ENCODE measurements at regions not wholly inside any gene's neighbourhood (a gene's known extent, or its start where the extent isn't known, plus 50 kb on each side); places are given as distances from the start of the nearest gene placed in this dataset.

DNA sequence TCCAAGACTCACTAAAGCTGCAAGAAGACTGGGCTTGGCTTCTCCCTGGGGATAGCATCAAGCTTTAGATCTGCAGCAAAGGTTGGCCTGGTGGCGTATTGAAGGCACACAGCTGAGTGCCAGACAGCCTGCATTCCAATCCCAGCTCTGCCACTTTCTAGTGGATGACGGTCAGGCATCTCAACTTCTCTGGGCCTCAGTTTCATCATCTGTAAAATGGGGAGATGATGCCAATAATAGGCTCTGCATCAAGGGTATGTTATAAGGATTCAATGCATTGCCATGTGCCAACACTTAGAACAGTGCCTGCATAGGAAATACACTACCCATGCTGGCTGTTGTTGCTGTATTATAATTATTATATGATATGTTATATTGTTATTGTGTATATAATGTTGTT lies 220.4 kb downstream of the NPHP4 start:
- TF ChIP-seq, protein P1, sequence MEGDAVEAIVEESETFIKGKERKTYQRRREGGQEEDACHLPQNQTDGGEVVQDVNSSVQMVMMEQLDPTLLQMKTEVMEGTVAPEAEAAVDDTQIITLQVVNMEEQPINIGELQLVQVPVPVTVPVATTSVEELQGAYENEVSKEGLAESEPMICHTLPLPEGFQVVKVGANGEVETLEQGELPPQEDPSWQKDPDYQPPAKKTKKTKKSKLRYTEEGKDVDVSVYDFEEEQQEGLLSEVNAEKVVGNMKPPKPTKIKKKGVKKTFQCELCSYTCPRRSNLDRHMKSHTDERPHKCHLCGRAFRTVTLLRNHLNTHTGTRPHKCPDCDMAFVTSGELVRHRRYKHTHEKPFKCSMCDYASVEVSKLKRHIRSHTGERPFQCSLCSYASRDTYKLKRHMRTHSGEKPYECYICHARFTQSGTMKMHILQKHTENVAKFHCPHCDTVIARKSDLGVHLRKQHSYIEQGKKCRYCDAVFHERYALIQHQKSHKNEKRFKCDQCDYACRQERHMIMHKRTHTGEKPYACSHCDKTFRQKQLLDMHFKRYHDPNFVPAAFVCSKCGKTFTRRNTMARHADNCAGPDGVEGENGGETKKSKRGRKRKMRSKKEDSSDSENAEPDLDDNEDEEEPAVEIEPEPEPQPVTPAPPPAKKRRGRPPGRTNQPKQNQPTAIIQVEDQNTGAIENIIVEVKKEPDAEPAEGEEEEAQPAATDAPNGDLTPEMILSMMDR (IDR thresholded peaks at IDR 0.05 in 2 of 3, conservative IDR thresholded peaks at IDR 0.05 in 1 of 3; ENCODE audit: borderline replicate concordance in 1 of 3, insufficient read depth in 1 of 3, low read depth in 2 of 3, low read length in 2 of 3) = no peak
- TF ChIP-seq EZH2 (IDR thresholded peaks at IDR 0.05) = no peak
- TF ChIP-seq POLR2AphosphoS5 (IDR thresholded peaks at IDR 0.05; ENCODE audit: low read depth, low read length) = no peak
- TF ChIP-seq, protein P2, sequence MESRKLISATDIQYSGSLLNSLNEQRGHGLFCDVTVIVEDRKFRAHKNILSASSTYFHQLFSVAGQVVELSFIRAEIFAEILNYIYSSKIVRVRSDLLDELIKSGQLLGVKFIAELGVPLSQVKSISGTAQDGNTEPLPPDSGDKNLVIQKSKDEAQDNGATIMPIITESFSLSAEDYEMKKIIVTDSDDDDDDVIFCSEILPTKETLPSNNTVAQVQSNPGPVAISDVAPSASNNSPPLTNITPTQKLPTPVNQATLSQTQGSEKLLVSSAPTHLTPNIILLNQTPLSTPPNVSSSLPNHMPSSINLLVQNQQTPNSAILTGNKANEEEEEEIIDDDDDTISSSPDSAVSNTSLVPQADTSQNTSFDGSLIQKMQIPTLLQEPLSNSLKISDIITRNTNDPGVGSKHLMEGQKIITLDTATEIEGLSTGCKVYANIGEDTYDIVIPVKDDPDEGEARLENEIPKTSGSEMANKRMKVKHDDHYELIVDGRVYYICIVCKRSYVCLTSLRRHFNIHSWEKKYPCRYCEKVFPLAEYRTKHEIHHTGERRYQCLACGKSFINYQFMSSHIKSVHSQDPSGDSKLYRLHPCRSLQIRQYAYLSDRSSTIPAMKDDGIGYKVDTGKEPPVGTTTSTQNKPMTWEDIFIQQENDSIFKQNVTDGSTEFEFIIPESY (IDR thresholded peaks at IDR 0.05; ENCODE audit: extremely low read depth, insufficient replicate concordance, low read length) = no peak
- no peak for TF ChIP-seq TCF7L2 (IDR thresholded peaks at IDR 0.05; ENCODE audit: borderline replicate concordance, extremely low read depth, insufficient read depth, insufficient read length)
- TF ChIP-seq, protein P3, sequence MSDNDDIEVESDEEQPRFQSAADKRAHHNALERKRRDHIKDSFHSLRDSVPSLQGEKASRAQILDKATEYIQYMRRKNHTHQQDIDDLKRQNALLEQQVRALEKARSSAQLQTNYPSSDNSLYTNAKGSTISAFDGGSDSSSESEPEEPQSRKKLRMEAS (IDR thresholded peaks at IDR 0.05) = no peak
- no peak for TF ChIP-seq POLR2A (IDR thresholded peaks at IDR 0.05; ENCODE audit: borderline replicate concordance, extremely low read depth, insufficient read depth, insufficient read length)

Measured in HCT116 (cell line).